ENCODE measurements at regions not wholly inside any gene's neighbourhood (a gene's known extent, or its start where the extent isn't known, plus 50 kb on each side); places are given as distances from the start of the nearest gene placed in this dataset.

- TF ChIP-seq CSRNP3 (CRISPR knock-in tag; IDR thresholded peaks at IDR 0.05) (no peak), ZNF70 (CRISPR knock-in tag; IDR thresholded peaks at IDR 0.05) (no peak), SNAI2 (CRISPR knock-in tag; IDR thresholded peaks at IDR 0.05) (no peak), ESRRG (CRISPR knock-in tag; IDR thresholded peaks at IDR 0.05) (no peak), ISL1 (CRISPR knock-in tag; IDR thresholded peaks at IDR 0.05) (no peak), TOX (CRISPR knock-in tag; IDR thresholded peaks at IDR 0.05; ENCODE audit: borderline replicate concordance) (no peak), GLIS3 (CRISPR knock-in tag; IDR thresholded peaks at IDR 0.05) (no peak), RARB (CRISPR knock-in tag; IDR thresholded peaks at IDR 0.05) (no peak), BACH2 (CRISPR knock-in tag; IDR thresholded peaks at IDR 0.05; ENCODE audit: borderline replicate concordance) (no peak), OSR1 (CRISPR knock-in tag; IDR thresholded peaks at IDR 0.05) (no peak), ZNF8 (CRISPR knock-in tag; IDR thresholded peaks at IDR 0.05) (no peak), ZFP30 (CRISPR knock-in tag; IDR thresholded peaks at IDR 0.05) (no peak), ZFP3 (CRISPR knock-in tag; IDR thresholded peaks at IDR 0.05) (no peak)
These were observed 67.0 kb downstream of the OR5AK2 start for GRCh38 chr11:57055744-57056143.

Data from SK-N-SH treated with all-trans-retinoic acid at 6 μM for 48 hours (cell line).